ENCODE measurements at regions not wholly inside any gene's neighbourhood (a gene's known extent, or its start where the extent isn't known, plus 50 kb on each side); places are given as distances from the start of the nearest gene placed in this dataset.

DNA sequence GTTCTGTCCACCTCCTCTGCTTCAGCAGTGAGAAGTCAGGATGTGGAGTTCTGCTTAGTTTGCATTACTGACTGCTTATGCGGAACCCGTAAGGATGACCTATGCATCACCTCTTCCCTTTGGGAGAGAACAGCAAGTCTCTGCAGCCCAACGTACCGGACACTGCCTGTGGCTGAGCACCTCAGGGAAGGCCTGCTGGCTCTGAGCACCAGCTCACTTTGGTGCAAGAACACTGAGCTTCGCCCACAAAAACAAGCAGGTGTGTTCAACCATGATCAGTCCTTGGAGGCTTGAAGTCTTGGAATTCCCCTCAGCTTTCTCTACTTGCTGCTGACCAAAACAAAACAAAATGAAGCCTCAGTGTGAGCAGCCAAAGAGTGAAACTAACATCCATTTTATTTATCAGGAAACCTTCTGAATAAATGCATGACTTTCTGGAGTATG is 52.7 kb upstream of the NCK2 start:
- Histone ChIP-seq H2AFZ (ENCODE audit: low read length) (peak overlapping the region; percentile 86), H4K91ac (replicated peaks; ENCODE audit: insufficient read length, low read length) (no peak overlapping the region), H4K8ac (ENCODE audit: extremely low read depth, insufficient read depth, low read length) (no peak overlapping the region), H3K4me3 (ENCODE audit: extremely low read depth in 1 of 4, insufficient read depth in 2 of 4, low read depth in 3 of 4, low read length in 4 of 4) (no peak overlapping the region), H3K4me1 (replicated peaks in 1 of 4; ENCODE audit: control insufficient read depth in 3 of 4, insufficient read depth in 4 of 4, low read length in 3 of 4) (peaks cover 0 to 5% (median 2%) of the 10 kb centered on the region in 4 experiments; a peak in 2 of 7 replicates), H3K23me2 (ENCODE audit: low read depth, low read length) (peaks cover 4% of the 10 kb centered on the region; the same call in 1 of the 2 replicates), H4K20me1 (replicated peaks in 1 of 2; ENCODE audit: control insufficient read depth in 1 of 2, insufficient read depth in 2 of 2, low read length in 2 of 2) (peaks cover 0 to 2% of the 10 kb centered on the region in 2 experiments), H3K4me2 (ENCODE audit: insufficient read depth in 1 of 2, low read depth in 2 of 2, low read length in 2 of 2) (no peak overlapping the region), H3K14ac (ENCODE audit: insufficient read length) (no peak overlapping the region), H3K4ac (replicated peaks; ENCODE audit: insufficient read length, low read depth, low read length) (no peak overlapping the region), H3K9ac (replicated peaks in 1 of 4; ENCODE audit: extremely low read depth in 1 of 4, low read depth in 3 of 4, low read length in 3 of 4) (no peak overlapping the region), H4K5ac (ENCODE audit: insufficient read length, low read depth, low read length) (no peak overlapping the region), H3K79me2 (ENCODE audit: control insufficient read depth in 1 of 2, insufficient read depth in 2 of 2, low read length in 2 of 2) (no peaks in the 10 kb centered on the region), H2BK20ac (ENCODE audit: low read length) (no peak overlapping the region), H3K9me3 (ENCODE audit: insufficient read depth in 2 of 2, low read depth in 1 of 2, low read length in 1 of 2) (no peaks in the 10 kb centered on the region), H2BK15ac (ENCODE audit: low read length) (no peak overlapping the region), H3K27ac (ENCODE audit: low read depth, low read length) (0 out of 2 replicates have a peak overlapping the region, but pooled peaks have one; percentile 7), H2AK5ac (ENCODE audit: low read depth, low read length) (no peak overlapping the region), H3K23ac (ENCODE audit: insufficient read length) (no peak overlapping the region), H2BK5ac (ENCODE audit: low read depth, low read length) (no peak overlapping the region), H3K36me3 (ENCODE audit: control insufficient read depth in 2 of 4, insufficient read depth in 4 of 4, low read length in 3 of 4) (no peaks in the 10 kb centered on the region), H2BK12ac (ENCODE audit: low read depth, low read length) (no peak overlapping the region), H3K56ac (replicated peaks; ENCODE audit: insufficient read length, low read depth, low read length) (no peak overlapping the region), H3K18ac (ENCODE audit: extremely low read depth, low read length) (no peak overlapping the region), H3K79me1 (ENCODE audit: low read depth, low read length) (no peaks in the 10 kb centered on the region), H3K27me3 (replicated peaks in 1 of 4; ENCODE audit: control insufficient read depth in 3 of 4, extremely low read depth in 1 of 4, insufficient read depth in 3 of 4, low read length in 3 of 4) (no peaks in the 10 kb centered on the region), H2BK120ac (replicated peaks; ENCODE audit: low read depth, low read length) (no peak overlapping the region)
- WGBS, 2 experiments (ENCODE audit: extremely low coverage in 1 of 2, insufficient coverage in 1 of 2, insufficient read length in 1 of 2, insufficient replicate concordance in 2 of 2, low coverage in 1 of 2, low lambda C conversion rate in 2 of 2, missing lambda C conversion rate in 1 of 2), result 74% methylated on average over 5 of the region's 5 CpGs; no CpG with 5 or more reads in 1 of the 2 experiments
- DNase-seq (ENCODE audit: low read depth in 1 of 2, low spot score in 2 of 2), result peak in 1 of 2 experiments; percentile 36
- ChIA-PET CTCF (ENCODE audit: partially characterized antibody) (no interaction called here), POLR2A (ENCODE audit: partially characterized antibody) (no interaction called here)
- no peak for FAIRE-seq
- TF ChIP-seq CBX8 (IDR thresholded peaks at IDR 0.05; ENCODE audit: borderline replicate concordance, low read depth, low read length) (no peak), KDM4A (IDR thresholded peaks at IDR 0.05; ENCODE audit: low read depth, low read length, severe bottlenecking) (no peak), EP300 (IDR thresholded peaks at IDR 0.05; ENCODE audit: borderline replicate concordance in 1 of 2, low read depth in 2 of 2, low read length in 2 of 2) (no peak), RAD21 (IDR thresholded peaks at IDR 0.05 in 1 of 2, conservative IDR thresholded peaks at IDR 0.05 in 1 of 2; ENCODE audit: low read depth in 2 of 2, low read length in 2 of 2) (no peak)
- TF ChIP-seq, protein P1, sequence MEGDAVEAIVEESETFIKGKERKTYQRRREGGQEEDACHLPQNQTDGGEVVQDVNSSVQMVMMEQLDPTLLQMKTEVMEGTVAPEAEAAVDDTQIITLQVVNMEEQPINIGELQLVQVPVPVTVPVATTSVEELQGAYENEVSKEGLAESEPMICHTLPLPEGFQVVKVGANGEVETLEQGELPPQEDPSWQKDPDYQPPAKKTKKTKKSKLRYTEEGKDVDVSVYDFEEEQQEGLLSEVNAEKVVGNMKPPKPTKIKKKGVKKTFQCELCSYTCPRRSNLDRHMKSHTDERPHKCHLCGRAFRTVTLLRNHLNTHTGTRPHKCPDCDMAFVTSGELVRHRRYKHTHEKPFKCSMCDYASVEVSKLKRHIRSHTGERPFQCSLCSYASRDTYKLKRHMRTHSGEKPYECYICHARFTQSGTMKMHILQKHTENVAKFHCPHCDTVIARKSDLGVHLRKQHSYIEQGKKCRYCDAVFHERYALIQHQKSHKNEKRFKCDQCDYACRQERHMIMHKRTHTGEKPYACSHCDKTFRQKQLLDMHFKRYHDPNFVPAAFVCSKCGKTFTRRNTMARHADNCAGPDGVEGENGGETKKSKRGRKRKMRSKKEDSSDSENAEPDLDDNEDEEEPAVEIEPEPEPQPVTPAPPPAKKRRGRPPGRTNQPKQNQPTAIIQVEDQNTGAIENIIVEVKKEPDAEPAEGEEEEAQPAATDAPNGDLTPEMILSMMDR (IDR thresholded peaks at IDR 0.05; ENCODE audit: control extremely low read depth in 1 of 3, insufficient read depth in 1 of 3, low read depth in 1 of 3, low read length in 3 of 3), result no peak
